GM12878 (cell line): ENCODE measurements at regions not wholly inside any gene's neighbourhood (a gene's known extent, or its start where the extent isn't known, plus 50 kb on each side); places are given as distances from the start of the nearest gene placed in this dataset.

ENCODE experiments used
- ATAC-seq: fragments of 200-7000 bp; cut with Tn5 transposase; 3 replicates; pipeline ENCODE4 v1.9.1; 2020; ENCODE audit warnings: mild to moderate bottlenecking, moderate library complexity
- BruUV-seq: library from RNA; stranded (reverse); fragments of 400-500 nt; replicated peaks from 2 replicates; lab custom pipeline; 2021; lab: Mats Ljungman, UMichigan
- CTCF ChIA-PET: fragments of 300-600 bp; sonication (Branson Sonifier 250); formaldehyde crosslinking; extraction: SDS; loops from one replicate; lab custom pipeline; 2021; ENCODE audit warnings: inconsistent platforms; lab: Yijun Ruan, JAX
- POLR2A ChIA-PET: fragments of 350-600 bp; formaldehyde crosslinking; extraction: SDS; loops from one replicate; lab custom pipeline; 2021; ENCODE audit warnings: inconsistent platforms; lab: Charles Lee
- RAD21 ChIA-PET: fragments of 300-600 bp; sonication (Branson Sonifier 250); formaldehyde crosslinking; loops from one replicate; lab custom pipeline; 2023; ENCODE audit warnings: antibody characterized with exemption; ENCODE audit not compliant: unreplicated experiment; lab: Charles Lee
- SMC1A ChIA-PET: fragments of 300-600 bp; sonication (Branson Sonifier 250); formaldehyde crosslinking; loops from one replicate; lab custom pipeline; 2023; ENCODE audit not compliant: unreplicated experiment, uncharacterized antibody; lab: Charles Lee
- DNase-seq: peaks from one replicate; pipeline ENCODE4 v3.0.0-alpha.2; 2011; ENCODE audit warnings: low read depth, low spot score
- FAIRE-seq: peaks from 3 replicates; lab custom pipeline; 2011; peaks lifted over from hg19 to GRCh38; lab: Jason Lieb, UNC
- H2AFZ ChIP-seq: 2 replicates; pipeline ENCODE4 v1.6.0; 2011; ENCODE audit warnings: low read depth, low read length, control low read depth; ENCODE audit not compliant: control insufficient read depth
- H3K27ac ChIP-seq: 2 replicates; pipeline ENCODE4 v1.5.1; 2011; ENCODE audit warnings: control low read depth; ENCODE audit not compliant: control insufficient read depth, insufficient read depth
- H3K27me3 ChIP-seq, 2 experiments: replicated peaks in 1 of 2; 2 replicates each; pipeline versions ENCODE4 v1.6.0 to v1.6.1; 2011; ENCODE audit warnings: low read length in 1 of 2; ENCODE audit not compliant: control insufficient read depth in 2 of 2, insufficient read depth in 2 of 2
- H3K36me3 ChIP-seq, 2 experiments: 2 replicates each; pipeline ENCODE4 v1.5.1; 2011; ENCODE audit warnings: low read length in 1 of 2; ENCODE audit not compliant: control insufficient read depth in 2 of 2, insufficient read depth in 2 of 2
- H3K4me1 ChIP-seq: 2 replicates; pipeline ENCODE4 v1.6.1; 2011; ENCODE audit warnings: mild to moderate bottlenecking, low read length, moderate library complexity, mixed read lengths; ENCODE audit not compliant: control insufficient read depth, insufficient read depth
- H3K4me2 ChIP-seq: 2 replicates; pipeline ENCODE4 v1.6.0; 2011; ENCODE audit warnings: control low read depth; ENCODE audit not compliant: control insufficient read depth, insufficient read depth
- H3K4me3 ChIP-seq: fragments of 200-600 bp; sonication (generic); 2 replicates; pipeline ENCODE4 v1.5.1; 2016
- H3K79me2 ChIP-seq: 2 replicates; pipeline ENCODE4 v1.6.0; 2011; ENCODE audit warnings: low read length; ENCODE audit not compliant: control insufficient read depth, insufficient read depth
- H3K9ac ChIP-seq: 2 replicates; pipeline ENCODE4 v1.8.0; 2011; ENCODE audit warnings: low read length, control low read depth, mixed read lengths; ENCODE audit not compliant: control insufficient read depth, insufficient read depth
- H3K9me3 ChIP-seq: replicated peaks from 3 replicates; pipeline ENCODE4 v1.5.1; 2011; ENCODE audit warnings: mild to moderate bottlenecking, low read length; ENCODE audit not compliant: control insufficient read depth, insufficient read depth
- H4K20me1 ChIP-seq: 2 replicates; pipeline ENCODE4 v1.6.0; 2011; ENCODE audit not compliant: control insufficient read depth, insufficient read depth
- CHD2 ChIP-seq: IDR thresholded peaks from 2 replicates; pipeline ENCODE4 v1.6.1; 2011; ENCODE audit warnings: low read depth, low read length, improper control_type of control experiment, borderline replicate concordance
- HDAC2 ChIP-seq: fragments of 200-600 bp; sonication (generic); IDR thresholded peaks from 2 replicates; pipeline ENCODE4 v1.6.1; 2017
- IRF4 ChIP-seq: IDR thresholded peaks from 2 replicates; pipeline ENCODE4 v1.6.1; 2011; ENCODE audit warnings: low read depth, low read length
- MAX ChIP-seq: IDR thresholded peaks from 2 replicates; pipeline ENCODE4 v1.6.1; 2012; ENCODE audit warnings: low read depth, low read length, improper control_type of control experiment
- PRDM15 ChIP-seq: fragments of 450-650 bp; formaldehyde crosslinking; IDR thresholded peaks from 2 replicates; pipeline ENCODE4 v1.4.0; 2020; ENCODE audit warnings: mild to moderate bottlenecking, moderate library complexity
- RAD21 ChIP-seq: IDR thresholded peaks from 2 replicates; pipeline ENCODE4 v1.6.1; 2011; ENCODE audit warnings: mild to moderate bottlenecking, low read depth, low read length, moderate library complexity; ENCODE audit not compliant: insufficient read depth
- RBBP5 ChIP-seq: fragments of 200-600 bp; sonication (generic); conservative IDR thresholded peaks from 2 replicates; pipeline ENCODE4 v1.6.1; 2016
- RFX5 ChIP-seq: IDR thresholded peaks from 2 replicates; pipeline ENCODE4 v1.6.1; 2011; ENCODE audit warnings: low read depth, low read length, improper control_type of control experiment
- SMC3 ChIP-seq: IDR thresholded peaks from 2 replicates; pipeline ENCODE4 v1.6.1; 2011; ENCODE audit warnings: low read length, improper control_type of control experiment, borderline replicate concordance
- TAF1 ChIP-seq: IDR thresholded peaks from 2 replicates; pipeline ENCODE4 v1.6.1; 2011; ENCODE audit warnings: mild to moderate bottlenecking, low read depth, low read length, borderline replicate concordance
- TARDBP ChIP-seq: IDR thresholded peaks from 2 replicates; pipeline ENCODE4 v1.6.1; 2016; ENCODE audit warnings: borderline replicate concordance
- USF2 ChIP-seq: IDR thresholded peaks from 2 replicates; pipeline ENCODE4 v1.6.1; 2011; ENCODE audit warnings: low read depth, low read length, improper control_type of control experiment, borderline replicate concordance
- in situ Hi-C: fragments of 300-500 bp; cut with MboI; formaldehyde crosslinking; loops from 9 replicates; pipeline ENCODE4 v1.14.3; 2018; ENCODE audit warnings: mixed read lengths
- intact Hi-C: fragments of 100-400 bp; cut with micrococcal nuclease; formaldehyde crosslinking; loops from one replicate; pipeline ENCODE4 v1.14.2; 2022; ENCODE audit not compliant: unreplicated experiment
- TF ChIP-seq, protein P1 (sequence below): fragments of 450-650 bp; IDR thresholded peaks from 2 replicates; pipeline ENCODE4 v1.6.1; 2014; ENCODE audit warnings: mild to moderate bottlenecking
- TF ChIP-seq, protein P2 (sequence below): fragments of 150-350 bp; IDR thresholded peaks from 2 replicates; pipeline ENCODE4 v1.6.1; 2014; ENCODE audit warnings: mild to moderate bottlenecking, low read depth, low read length
- TF ChIP-seq, protein P3 (sequence below), 3 experiments: IDR thresholded peaks in 2 of 3; conservative IDR thresholded peaks in 1 of 3; 2 replicates each; pipeline ENCODE4 v1.5.1; 2011; ENCODE audit warnings: low read depth in 3 of 3, low read length in 3 of 3, mild to moderate bottlenecking in 3 of 3, control low read depth in 2 of 3, moderate library complexity in 2 of 3, inconsistent platforms in 1 of 3, mixed read lengths in 1 of 3; ENCODE audit not compliant: control insufficient read depth in 2 of 3, insufficient read depth in 1 of 3; ENCODE audit errors: extremely low read depth in 1 of 3

DNA sequence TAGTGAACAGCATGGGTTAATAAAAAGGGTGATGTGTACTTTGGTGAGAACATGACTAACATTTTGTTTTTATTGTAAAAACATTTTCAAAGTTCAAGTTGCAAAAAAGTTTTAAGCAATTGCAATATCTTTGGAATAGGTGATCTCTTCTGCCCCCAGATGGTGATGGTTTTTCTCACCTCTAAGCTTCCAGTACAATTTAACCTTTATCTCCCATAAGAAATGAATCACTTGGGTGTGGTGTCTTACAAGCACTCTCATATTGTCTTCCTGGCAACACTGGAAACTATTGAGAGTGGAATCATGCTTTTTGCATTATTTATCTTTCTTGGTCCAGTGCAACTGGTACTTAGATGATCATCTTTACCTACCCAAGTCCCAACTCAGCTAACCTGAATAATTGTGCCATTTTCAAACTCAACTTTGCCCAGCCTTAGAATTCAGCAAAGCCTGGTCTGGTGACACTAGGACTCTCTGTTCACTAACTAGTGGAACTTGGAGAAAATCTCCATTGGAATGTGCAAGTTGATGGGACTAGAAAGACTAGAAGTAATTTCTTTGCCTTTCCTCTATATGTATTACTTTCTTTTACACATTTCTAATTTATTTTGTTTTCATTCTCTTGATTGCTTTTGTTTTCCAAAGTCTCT lies 964.7 kb upstream of the ZEB2 start:
- ChIA-PET SMC1A (no interaction called here), RAD21 (no interaction called here), POLR2A (no interaction called here), CTCF (no interaction called here)
- Histone ChIP-seq H3K79me2 (no peaks in the 10 kb centered on the region), H3K9ac (no peak overlapping the region), H3K9me3 (no peaks in the 10 kb centered on the region), H3K4me1 (no peaks in the 10 kb centered on the region), H3K27me3 (no peaks in the 10 kb centered on the region), H3K27ac (no peak overlapping the region), H3K36me3 (no peaks in the 10 kb centered on the region), H3K4me2 (no peak overlapping the region), H3K4me3 (no peak overlapping the region), H2AFZ (no peak overlapping the region), H4K20me1 (no peaks in the 10 kb centered on the region)
- 0 out of 3 replicates have a peak, but pooled peaks have one; percentile 27 for ATAC-seq
- in situ Hi-C loops, result no loop called here
- no TSS peak for BruUV-seq
- intact Hi-C loops, result no loop called here
- no peak for DNase-seq
- no peak for FAIRE-seq
- TF ChIP-seq MAX (no peak), RFX5 (no peak), IRF4 (no peak), USF2 (no peak), RAD21 (peak; percentile 30), HDAC2 (no peak), PRDM15 (CRISPR knock-in tag) (no peak), RBBP5 (no peak), SMC3 (peak; percentile 28; the same call in 1 of the 2 replicates), TARDBP (no peak), CHD2 (no peak), TAF1 (no peak)
- TF ChIP-seq, protein P1, sequence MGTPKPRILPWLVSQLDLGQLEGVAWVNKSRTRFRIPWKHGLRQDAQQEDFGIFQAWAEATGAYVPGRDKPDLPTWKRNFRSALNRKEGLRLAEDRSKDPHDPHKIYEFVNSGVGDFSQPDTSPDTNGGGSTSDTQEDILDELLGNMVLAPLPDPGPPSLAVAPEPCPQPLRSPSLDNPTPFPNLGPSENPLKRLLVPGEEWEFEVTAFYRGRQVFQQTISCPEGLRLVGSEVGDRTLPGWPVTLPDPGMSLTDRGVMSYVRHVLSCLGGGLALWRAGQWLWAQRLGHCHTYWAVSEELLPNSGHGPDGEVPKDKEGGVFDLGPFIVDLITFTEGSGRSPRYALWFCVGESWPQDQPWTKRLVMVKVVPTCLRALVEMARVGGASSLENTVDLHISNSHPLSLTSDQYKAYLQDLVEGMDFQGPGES, result no peak
- TF ChIP-seq, protein P2, sequence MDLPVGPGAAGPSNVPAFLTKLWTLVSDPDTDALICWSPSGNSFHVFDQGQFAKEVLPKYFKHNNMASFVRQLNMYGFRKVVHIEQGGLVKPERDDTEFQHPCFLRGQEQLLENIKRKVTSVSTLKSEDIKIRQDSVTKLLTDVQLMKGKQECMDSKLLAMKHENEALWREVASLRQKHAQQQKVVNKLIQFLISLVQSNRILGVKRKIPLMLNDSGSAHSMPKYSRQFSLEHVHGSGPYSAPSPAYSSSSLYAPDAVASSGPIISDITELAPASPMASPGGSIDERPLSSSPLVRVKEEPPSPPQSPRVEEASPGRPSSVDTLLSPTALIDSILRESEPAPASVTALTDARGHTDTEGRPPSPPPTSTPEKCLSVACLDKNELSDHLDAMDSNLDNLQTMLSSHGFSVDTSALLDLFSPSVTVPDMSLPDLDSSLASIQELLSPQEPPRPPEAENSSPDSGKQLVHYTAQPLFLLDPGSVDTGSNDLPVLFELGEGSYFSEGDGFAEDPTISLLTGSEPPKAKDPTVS, result no peak
- TF ChIP-seq, protein P3, sequence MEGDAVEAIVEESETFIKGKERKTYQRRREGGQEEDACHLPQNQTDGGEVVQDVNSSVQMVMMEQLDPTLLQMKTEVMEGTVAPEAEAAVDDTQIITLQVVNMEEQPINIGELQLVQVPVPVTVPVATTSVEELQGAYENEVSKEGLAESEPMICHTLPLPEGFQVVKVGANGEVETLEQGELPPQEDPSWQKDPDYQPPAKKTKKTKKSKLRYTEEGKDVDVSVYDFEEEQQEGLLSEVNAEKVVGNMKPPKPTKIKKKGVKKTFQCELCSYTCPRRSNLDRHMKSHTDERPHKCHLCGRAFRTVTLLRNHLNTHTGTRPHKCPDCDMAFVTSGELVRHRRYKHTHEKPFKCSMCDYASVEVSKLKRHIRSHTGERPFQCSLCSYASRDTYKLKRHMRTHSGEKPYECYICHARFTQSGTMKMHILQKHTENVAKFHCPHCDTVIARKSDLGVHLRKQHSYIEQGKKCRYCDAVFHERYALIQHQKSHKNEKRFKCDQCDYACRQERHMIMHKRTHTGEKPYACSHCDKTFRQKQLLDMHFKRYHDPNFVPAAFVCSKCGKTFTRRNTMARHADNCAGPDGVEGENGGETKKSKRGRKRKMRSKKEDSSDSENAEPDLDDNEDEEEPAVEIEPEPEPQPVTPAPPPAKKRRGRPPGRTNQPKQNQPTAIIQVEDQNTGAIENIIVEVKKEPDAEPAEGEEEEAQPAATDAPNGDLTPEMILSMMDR (IDR thresholded peaks at IDR 0.05 in 2 of 3, conservative IDR thresholded peaks at IDR 0.05 in 1 of 3; ENCODE audit: control insufficient read depth in 2 of 3, extremely low read depth in 1 of 3, insufficient read depth in 1 of 3, low read depth in 3 of 3, low read length in 3 of 3), result peak in 1 of 3 experiments; percentile 27; a peak in 2 of 6 replicates
